Stimulated activated CD4-positive, alpha-beta T cell treated with anti-CD3 and anti-CD28 coated beads, Interleukin-15, amount 100 ng/mL, for 48 hours (primary cell): ENCODE measurements at regions not wholly inside any gene's neighbourhood (a gene's known extent, or its start where the extent isn't known, plus 50 kb on each side); places are given as distances from the start of the nearest gene placed in this dataset.

Source experiments
- DNase-seq, 2 donors: peaks; one replicate each; pipeline ENCODE4 v3.0.0-alpha.2; 2020; ENCODE audit warnings: low read depth in 2 of 2

DNA sequence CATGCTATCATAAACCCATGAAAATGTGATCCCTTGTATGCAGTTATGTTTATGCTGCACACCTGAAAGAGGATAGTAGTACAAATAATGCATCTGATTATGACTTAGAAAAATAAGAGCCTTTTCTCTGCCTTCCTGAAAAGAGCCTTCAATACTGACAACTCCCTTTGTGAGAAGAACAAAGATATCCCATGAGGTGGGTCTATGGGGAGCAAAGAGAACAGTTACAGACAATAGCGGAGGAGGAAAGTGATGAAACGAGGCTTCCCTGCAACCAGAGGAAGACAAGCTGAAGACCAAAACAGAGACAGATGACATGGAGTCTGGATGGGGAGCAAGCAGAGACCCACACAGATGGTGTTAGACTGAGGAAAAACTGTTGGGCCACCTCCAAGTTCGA lies 598.3 kb upstream of the PLXNA2 start:
- DNase-seq: no peak

- DNase-seq: no peak
Observed at GRCh38 chr1:208844158-208844557, 600.0 kb upstream of the PLXNA2 start.

DNA sequence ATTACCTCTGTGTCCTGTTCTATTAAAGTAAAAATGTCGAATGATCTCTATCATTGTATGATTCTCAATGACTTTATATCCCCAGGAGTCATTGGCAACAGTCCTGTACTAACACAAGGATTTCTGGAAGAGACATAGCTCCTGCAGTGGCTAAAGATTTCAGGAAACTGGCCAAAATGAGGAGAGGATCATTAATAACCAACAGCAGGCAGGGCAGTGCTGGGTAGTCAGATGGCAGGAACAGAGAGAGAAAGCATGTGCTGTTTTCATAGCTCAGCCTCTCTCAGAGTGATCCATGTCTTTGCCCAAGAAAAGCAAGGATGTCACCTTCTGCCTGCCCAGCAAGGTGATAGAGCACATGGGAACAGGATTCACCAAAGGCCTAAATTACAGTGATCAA lies 604.7 kb upstream of the PLXNA2 start:
- DNase-seq: no peak

DNA sequence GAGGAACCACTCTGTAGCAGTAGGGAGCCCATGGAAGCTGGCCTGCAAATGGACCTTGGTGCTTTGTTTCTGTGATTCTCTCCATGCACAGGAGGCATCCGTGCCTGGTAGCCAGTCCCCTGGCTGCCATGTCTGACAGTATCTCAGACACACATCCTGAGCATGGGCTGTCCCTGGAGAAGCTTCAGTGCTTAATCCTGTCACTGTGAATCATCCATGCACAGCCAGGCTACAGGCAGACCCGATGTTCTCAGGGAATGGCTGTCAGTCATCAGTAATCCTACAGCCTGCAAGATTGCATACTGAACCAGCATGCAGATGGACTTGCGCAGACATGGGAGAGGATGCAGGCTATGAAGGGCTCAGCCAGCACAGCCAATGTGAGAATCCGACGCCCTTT lies 606.3 kb upstream of the PLXNA2 start:
- no peak for DNase-seq

GRCh38 chr1:208851366-208851765 lies 607.2 kb upstream of the PLXNA2 start:
- DNase-seq: no peak

DNA sequence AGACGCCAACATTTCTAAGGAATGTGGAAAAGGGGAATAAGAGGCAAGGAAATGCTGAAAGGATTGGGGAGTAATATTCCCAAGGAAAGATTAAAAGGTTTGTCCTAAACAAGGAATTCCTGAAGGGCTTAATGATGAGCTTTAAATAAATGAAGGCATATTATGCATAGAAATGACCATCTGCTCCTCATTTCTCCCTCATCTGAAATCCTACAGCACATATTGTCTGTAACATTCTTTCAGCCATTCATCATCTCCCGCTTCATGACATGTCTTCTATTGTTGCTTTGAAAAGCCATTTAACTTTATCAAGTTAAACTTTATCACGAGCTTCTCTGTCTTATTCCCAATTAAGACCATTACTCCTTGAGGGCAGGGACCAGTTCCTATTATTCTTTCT lies 608.7 kb upstream of the PLXNA2 start:
- DNase-seq: no peak

GRCh38 chr1:208855403-208855802 lies 611.2 kb upstream of the PLXNA2 start:
- DNase-seq: no peak

GRCh38 chr1:208857465-208857864 lies 613.3 kb upstream of the PLXNA2 start:
- no peak for DNase-seq

- no peak for DNase-seq
Observed at GRCh38 chr1:208858738-208859137, 614.6 kb upstream of the PLXNA2 start.

GRCh38 chr1:208864366-208864965 lies 620.3 kb upstream of the PLXNA2 start:
- DNase-seq: no peak

DNA sequence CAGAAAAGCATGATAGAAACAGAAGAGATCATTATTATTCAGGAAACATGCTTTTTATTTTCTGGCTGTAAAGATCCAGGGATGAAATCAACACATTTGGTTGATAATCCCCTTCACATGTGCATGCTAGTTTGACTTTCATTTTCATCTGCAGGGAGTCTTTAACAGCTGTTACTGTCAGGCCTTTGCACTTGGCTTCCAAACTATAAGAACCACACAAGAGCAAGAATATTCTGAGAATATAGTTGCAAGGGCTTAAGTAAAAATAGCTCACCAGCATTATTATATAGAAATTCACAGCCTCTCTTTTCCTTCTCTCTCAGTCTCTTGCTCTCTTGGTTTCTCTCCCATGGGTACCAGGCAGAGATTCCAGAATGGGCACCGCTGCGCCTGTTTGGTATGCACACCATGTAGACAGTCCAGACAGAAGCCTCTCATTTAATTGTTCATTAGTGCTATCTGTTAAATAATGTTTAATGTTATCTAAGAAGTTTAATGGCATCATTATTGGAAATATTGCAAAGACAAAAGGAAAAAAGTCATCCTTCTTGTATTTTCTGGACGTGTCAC lies 622.3 kb upstream of the PLXNA2 start:
- DNase-seq: no peak

- DNase-seq: no peak
Observed at GRCh38 chr1:208868554-208868953, 624.4 kb upstream of the PLXNA2 start.

DNA sequence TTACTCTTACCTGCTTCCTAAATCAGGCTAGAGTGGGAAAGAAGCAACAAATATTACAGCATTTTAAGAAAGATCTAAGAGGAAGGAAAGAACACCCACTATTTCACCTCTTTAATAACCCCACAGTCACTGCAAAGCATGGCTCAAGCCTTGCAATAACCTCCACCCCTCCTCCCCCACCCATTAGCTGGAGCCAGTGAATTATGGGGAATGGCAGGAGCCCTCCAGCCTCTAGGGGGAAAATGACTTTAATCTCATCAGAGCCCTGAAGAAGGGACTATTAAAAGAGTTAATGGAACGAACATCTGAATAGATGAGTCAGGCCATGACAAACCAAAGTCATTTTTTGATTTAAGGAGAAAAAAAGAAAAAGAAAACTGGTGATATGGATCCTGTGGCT lies 630.7 kb upstream of the PLXNA2 start:
- DNase-seq: no peak

GRCh38 chr1:208879022-208879421 lies 634.8 kb upstream of the PLXNA2 start:
- no peak for DNase-seq

DNA sequence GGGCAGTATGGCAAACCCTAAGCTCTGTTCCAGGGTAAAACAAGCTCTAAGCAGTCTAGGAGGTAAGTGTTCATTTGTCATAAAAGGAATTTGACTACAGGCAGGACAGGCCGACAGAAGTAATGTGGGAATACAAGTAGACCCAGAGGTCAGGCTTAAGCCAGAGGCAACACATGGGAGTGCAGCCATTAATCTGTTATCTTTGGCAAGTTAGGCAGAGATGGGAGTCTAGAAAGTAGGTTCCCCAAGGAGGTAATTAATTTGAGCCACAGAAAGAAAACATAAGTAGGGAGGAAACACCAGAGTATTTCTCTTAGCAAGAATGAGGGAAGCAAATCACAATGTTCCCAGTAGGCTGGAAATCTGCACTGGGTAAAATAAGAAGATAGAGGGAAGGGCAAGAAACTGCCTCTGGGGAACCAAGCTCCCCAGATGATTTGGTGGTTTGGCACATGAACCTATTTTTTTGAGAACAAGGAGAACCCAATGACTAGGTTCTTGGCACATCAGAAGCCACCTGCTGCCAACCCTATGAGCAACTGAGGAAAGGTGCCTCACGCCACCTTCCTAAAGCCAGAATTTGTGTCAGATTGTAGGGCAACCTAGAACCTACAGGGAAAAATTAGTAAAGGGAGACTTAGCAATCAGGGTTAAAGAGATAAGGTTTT lies 636.4 kb upstream of the PLXNA2 start:
- no peak for DNase-seq

DNA sequence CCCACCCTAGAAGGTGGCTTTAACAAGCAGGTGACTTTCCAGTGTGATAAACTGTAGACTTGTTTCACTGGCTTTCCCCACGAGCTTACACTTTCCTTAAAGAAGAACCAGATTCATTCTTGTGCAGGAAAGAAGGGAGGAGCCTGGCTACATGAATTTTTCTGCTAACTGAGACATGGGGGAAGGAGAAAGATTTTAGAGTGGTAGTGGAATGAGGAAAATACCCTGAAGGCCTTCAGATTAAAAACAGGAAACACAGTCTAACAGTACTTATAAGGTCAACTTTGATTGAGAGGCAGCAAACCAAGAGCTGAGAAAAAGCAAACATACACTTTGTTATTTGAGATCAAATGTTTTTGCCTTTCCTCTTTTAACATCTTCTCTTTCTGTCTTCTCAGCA lies 640.9 kb upstream of the PLXNA2 start:
- DNase-seq: no peak

- DNase-seq: no peak
Observed at GRCh38 chr1:208885650-208886049, 641.5 kb upstream of the PLXNA2 start.

GRCh38 chr1:208888376-208888775 lies 644.2 kb upstream of the PLXNA2 start:
- DNase-seq: no peak

DNA sequence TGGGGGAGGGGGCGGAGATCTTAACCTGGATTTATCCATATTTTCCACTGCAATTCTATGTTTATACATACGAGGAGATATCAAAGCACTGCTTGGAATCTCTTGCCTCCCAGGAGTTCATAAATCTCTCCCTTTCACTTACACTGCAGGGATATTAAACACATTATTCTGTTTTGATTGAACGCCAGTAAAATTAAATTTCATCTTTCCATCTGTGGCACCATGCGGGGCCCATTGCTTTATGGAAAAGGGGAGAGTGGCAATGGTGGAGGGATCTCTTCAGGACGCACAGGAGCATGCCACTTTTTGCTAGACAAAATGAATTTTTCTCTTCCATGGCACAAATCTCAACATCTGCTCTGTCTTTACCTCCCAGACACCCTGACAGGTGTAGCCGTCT lies 648.0 kb upstream of the PLXNA2 start:
- DNase-seq: no peak

DNA sequence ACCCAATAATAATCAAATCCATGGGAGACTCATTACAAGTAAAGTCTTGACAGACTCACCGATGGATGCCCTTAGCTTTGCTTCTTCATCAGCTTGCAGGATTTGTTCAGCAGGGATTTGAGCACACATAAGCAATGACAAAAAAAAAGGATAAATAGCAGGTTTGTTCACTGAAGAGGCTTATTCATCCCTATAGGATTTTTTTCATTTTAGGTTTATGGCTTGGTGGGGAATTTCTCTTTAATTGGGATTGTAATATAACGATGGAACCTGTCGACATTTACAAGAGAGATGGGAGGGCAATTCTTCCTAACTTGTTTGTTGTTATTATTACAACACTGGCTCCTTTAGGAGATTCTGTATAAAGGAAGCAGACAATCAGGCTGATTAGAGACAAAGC lies 649.1 kb upstream of the PLXNA2 start:
- no peak for DNase-seq

GRCh38 chr1:208895181-208895580 lies 651.0 kb upstream of the PLXNA2 start:
- no peak for DNase-seq

GRCh38 chr1:208895820-208896219 lies 651.6 kb upstream of the PLXNA2 start:
- DNase-seq: no peak

DNA sequence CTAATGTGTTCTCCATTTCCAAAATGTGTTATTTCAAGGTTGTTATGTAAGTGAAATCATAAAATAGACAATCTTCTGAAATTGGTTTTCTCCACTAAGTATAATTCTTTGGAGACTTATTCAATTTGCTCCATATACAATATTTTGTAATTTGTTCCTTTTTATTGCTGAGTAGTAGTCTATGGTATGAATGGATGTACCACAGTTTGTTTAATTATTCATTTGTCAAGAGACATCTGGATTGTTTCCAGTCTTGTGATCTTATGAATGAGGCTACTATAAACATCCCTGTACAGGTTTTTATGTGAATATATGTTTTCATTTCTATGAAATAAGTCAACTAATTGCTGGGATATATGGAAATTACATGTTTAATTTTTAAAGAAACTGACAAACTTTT lies 652.6 kb upstream of the PLXNA2 start:
- no peak for DNase-seq

DNA sequence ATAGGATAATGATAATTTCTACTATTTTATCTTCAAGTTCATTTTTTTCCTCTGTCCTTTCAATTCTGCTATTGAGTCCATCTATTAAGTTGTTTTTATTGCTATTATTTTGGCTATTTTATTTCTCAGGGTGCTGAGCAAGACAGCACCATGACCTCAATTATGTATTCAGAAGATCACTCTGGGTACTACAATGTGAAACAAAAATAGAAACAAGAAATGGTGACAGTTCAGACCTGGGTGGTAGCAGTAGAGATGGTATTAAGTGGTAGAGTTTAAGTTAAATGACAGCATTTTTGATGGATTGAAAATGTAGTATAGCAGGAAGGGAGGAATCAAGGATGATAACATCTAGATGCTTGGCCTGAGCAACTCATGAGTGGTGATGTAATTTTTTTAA lies 655.3 kb upstream of the PLXNA2 start:
- DNase-seq: no peak
